HL-60 (cell line): ENCODE measurements at regions not wholly inside any gene's neighbourhood (a gene's known extent, or its start where the extent isn't known, plus 50 kb on each side); places are given as distances from the start of the nearest gene placed in this dataset.
"Not testable (repeated sequence)": the region's sequence is repeated elsewhere in the genome, so short reads cannot be mapped to it uniquely, and the experiment has no call there.

Experiments used
- DNase-seq, 2 experiments: peaks; one replicate each; pipeline ENCODE4 v3.0.0-alpha.2; 2010 to 2020; ENCODE audit warnings: low read depth in 1 of 2, low spot score in 1 of 2
- H3K27ac ChIP-seq: fragments of 250-450 bp; sonication (Bioruptor Pico); replicated peaks from 2 replicates; pipeline ENCODE4 v1.5.1; 2020; ENCODE audit warnings: mild to moderate bottlenecking, moderate library complexity
- H3K27me3 ChIP-seq: fragments of 250-450 bp; sonication (Bioruptor Pico); 2 replicates; pipeline ENCODE4 v1.5.1; 2021; ENCODE audit warnings: mild to moderate bottlenecking, moderate library complexity; ENCODE audit not compliant: insufficient read depth, poor library complexity, severe bottlenecking
- H3K4me3 ChIP-seq: replicated peaks from 2 replicates; pipeline ENCODE4 v1.5.1; 2011; ENCODE audit warnings: mild to moderate bottlenecking, control low read depth, low read length; ENCODE audit not compliant: insufficient read depth
- GABPA ChIP-seq: IDR thresholded peaks from 2 replicates; pipeline ENCODE4 v1.6.1; 2012; ENCODE audit warnings: low read depth
- POLR2AphosphoS5 ChIP-seq: IDR thresholded peaks from 2 replicates; pipeline ENCODE4 v1.6.1; 2012; ENCODE audit warnings: low read depth
- SPI1 ChIP-seq: IDR thresholded peaks from 2 replicates; pipeline ENCODE4 v1.6.1; 2012; ENCODE audit warnings: low read depth, mild to moderate bottlenecking, borderline replicate concordance
- TF ChIP-seq, protein P1 (sequence below): IDR thresholded peaks from one replicate; pipeline ENCODE4 v1.5.1; 2011; ENCODE audit warnings: low read length, control low read depth, inconsistent platforms; ENCODE audit not compliant: insufficient read depth
- TF ChIP-seq, protein P2 (sequence below): IDR thresholded peaks from 2 replicates; pipeline ENCODE4 v1.6.1; 2012; ENCODE audit warnings: low read depth; ENCODE audit not compliant: insufficient replicate concordance

DNA sequence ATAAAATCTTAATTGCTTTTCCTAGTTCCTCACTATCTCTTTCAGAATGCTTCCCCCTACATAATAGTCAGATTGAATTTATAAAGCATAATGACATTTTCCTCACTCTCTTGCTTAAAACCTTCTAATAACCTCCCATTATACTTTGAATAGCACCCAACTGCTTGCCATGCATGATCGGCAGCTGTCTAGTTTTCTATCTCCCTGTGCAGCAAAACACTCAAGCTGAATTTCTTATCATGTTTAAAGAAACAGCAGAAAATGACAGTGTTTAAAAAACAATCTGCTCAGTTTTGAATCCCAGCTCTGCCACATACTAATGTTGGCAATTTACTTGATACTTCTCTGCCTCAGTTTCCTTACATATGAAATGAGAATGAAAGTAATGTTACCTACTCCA lies 947.1 kb upstream of the HS3ST1 start:
- Histone ChIP-seq H3K27me3 (no peaks in the 10 kb centered on the region), H3K4me3 (no peak overlapping the region), H3K27ac (no peak overlapping the region)
- DNase-seq = no peak
- TF ChIP-seq, protein P1, sequence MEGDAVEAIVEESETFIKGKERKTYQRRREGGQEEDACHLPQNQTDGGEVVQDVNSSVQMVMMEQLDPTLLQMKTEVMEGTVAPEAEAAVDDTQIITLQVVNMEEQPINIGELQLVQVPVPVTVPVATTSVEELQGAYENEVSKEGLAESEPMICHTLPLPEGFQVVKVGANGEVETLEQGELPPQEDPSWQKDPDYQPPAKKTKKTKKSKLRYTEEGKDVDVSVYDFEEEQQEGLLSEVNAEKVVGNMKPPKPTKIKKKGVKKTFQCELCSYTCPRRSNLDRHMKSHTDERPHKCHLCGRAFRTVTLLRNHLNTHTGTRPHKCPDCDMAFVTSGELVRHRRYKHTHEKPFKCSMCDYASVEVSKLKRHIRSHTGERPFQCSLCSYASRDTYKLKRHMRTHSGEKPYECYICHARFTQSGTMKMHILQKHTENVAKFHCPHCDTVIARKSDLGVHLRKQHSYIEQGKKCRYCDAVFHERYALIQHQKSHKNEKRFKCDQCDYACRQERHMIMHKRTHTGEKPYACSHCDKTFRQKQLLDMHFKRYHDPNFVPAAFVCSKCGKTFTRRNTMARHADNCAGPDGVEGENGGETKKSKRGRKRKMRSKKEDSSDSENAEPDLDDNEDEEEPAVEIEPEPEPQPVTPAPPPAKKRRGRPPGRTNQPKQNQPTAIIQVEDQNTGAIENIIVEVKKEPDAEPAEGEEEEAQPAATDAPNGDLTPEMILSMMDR = no peak
- no peak for TF ChIP-seq SPI1
- TF ChIP-seq, protein P2, sequence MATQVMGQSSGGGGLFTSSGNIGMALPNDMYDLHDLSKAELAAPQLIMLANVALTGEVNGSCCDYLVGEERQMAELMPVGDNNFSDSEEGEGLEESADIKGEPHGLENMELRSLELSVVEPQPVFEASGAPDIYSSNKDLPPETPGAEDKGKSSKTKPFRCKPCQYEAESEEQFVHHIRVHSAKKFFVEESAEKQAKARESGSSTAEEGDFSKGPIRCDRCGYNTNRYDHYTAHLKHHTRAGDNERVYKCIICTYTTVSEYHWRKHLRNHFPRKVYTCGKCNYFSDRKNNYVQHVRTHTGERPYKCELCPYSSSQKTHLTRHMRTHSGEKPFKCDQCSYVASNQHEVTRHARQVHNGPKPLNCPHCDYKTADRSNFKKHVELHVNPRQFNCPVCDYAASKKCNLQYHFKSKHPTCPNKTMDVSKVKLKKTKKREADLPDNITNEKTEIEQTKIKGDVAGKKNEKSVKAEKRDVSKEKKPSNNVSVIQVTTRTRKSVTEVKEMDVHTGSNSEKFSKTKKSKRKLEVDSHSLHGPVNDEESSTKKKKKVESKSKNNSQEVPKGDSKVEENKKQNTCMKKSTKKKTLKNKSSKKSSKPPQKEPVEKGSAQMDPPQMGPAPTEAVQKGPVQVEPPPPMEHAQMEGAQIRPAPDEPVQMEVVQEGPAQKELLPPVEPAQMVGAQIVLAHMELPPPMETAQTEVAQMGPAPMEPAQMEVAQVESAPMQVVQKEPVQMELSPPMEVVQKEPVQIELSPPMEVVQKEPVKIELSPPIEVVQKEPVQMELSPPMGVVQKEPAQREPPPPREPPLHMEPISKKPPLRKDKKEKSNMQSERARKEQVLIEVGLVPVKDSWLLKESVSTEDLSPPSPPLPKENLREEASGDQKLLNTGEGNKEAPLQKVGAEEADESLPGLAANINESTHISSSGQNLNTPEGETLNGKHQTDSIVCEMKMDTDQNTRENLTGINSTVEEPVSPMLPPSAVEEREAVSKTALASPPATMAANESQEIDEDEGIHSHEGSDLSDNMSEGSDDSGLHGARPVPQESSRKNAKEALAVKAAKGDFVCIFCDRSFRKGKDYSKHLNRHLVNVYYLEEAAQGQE = no peak
- no peak for TF ChIP-seq POLR2AphosphoS5
- no peak for TF ChIP-seq GABPA

DNA sequence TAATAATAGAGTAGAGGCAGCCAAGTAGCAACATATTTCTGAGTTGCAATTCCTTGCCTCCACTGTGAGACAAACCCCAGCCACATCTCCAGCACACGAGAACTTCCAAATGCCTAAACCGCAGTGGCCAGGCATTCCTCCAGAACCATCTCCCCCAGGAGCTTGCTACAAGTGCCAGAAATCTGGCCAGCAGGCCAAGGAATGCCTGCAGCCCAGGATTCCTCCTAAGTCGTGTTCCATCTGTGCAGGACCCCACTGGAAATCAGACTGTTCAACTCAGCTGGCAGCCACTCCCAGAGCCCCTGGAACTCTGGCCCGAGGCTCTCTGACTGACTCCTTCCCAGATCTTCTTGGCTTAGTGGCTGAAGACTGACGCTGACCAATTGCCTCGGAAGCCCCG lies 937.2 kb upstream of the HS3ST1 start:
- not testable (repeated sequence) for DNase-seq

DNA sequence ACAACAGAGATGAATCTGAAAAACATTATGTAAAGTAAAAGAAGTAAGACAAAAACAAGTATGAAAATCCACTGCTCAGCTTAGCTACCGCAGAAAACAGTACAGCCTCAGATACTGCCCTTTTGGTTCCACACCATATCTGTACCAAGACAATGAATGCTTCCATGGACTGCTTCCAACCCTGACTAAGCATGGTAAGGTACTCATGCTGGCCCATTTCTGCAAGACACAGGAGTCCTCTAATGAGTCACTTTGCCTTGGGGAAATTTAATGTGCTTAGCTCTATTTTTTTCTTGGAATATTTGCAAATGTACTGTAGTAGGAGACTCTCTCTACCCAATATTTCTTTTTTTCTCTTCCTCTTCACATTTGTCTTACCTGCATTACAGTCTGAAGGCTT lies 931.7 kb upstream of the HS3ST1 start:
- Histone ChIP-seq H3K27ac (no peak overlapping the region), H3K27me3 (no peaks in the 10 kb centered on the region), H3K4me3 (no peak overlapping the region)
- TF ChIP-seq SPI1 (no peak), POLR2AphosphoS5 (no peak), GABPA (no peak)
- TF ChIP-seq, protein P1 = no peak
- TF ChIP-seq, protein P2 = no peak
- no peak for DNase-seq

More for the DNA sequence above, 937.2 kb upstream of the HS3ST1 start:
- H3K4me3 ChIP-seq, H3K27me3 ChIP-seq, H3K27ac ChIP-seq: not testable (repeated sequence)

DNA sequence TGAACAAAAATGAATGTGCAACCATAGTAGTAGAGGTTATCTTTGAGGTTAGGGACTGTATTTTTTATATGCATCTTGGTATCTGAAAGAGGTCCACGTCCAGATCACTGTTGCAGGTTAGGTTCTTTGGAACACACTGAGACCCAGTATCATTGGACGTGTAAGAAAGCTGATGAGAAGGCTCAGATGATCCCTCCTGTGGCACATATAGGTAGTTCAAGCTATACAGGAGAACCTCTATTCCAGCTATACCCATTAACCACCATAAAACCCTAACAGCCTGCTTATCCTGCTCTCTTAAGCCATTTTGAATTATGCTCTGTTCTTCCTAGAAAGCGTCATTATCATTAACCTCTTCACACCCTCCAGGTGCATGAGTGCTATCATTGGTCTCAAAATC lies 930.7 kb upstream of the HS3ST1 start:
- Histone ChIP-seq H3K27ac (no peak overlapping the region), H3K4me3 (no peak overlapping the region), H3K27me3 (no peaks in the 10 kb centered on the region)
- DNase-seq = no peak
- TF ChIP-seq, protein P2 = no peak
- TF ChIP-seq POLR2AphosphoS5 (no peak), GABPA (no peak), SPI1 (no peak)
- TF ChIP-seq, protein P1 = no peak

DNA sequence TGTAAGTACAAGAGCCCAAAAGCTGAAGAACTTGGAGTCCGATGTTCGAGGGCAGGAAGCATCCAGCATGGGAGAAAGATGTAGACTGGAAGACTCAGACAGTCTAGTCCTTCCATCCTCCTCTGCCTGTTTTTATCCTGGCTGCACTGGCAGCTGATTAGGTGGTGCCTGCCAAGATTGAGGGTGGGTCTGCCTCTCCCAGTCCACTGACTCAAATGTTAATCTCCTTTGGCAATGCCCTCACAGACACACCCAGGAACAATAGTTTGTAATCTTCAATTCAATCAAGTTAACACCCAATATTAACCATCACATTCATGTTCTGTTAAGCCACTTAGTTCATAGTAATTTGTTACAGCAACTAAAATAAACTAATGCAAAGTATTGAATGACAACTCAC lies 904.4 kb upstream of the HS3ST1 start:
- not testable (repeated sequence) for DNase-seq, H3K27me3 ChIP-seq, H3K27ac ChIP-seq, H3K4me3 ChIP-seq
